SU-DHL-6 (cell line): ENCODE measurements at regions not wholly inside any gene's neighbourhood (a gene's known extent, or its start where the extent isn't known, plus 50 kb on each side); places are given as distances from the start of the nearest gene placed in this dataset.

Source experiments
- EZH2phosphoT487 ChIP-seq: fragments of 200-600 bp; sonication (generic), shearing (Covaris generic); conservative IDR thresholded peaks from 2 replicates; pipeline ENCODE4 v1.6.1; 2018; ENCODE audit warnings: mild to moderate bottlenecking, antibody characterized with exemption, low read length, moderate library complexity, mixed read lengths
- TF ChIP-seq, protein P1 (sequence below): fragments of 200-600 bp; sonication (generic); IDR thresholded peaks from one replicate; pipeline ENCODE4 v1.5.1; 2017; ENCODE audit warnings: antibody characterized with exemption, mild to moderate bottlenecking, low read length, moderate library complexity; ENCODE audit not compliant: insufficient read depth, poor library complexity, severe bottlenecking

DNA sequence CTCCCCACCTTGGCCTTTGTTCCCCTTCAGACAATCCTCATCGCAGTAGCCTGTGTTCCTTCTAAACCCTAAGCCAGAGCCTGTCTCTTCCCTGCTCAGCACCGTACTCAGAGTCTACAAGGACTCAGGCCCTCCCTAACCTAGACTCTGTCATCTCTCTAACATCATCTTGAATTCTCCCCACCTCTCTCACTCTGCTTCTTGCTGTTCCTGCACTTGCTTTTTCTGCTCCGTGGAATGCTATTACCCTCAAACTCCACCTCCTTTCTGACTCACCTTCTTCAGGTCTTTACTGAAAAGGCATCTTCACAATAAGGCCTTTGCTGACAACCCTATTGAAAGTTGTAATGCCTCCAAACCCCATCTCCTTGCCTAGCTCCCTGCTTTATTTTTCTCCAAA, 141.0 kb downstream of the DKK1 start:
- TF ChIP-seq, protein P1, sequence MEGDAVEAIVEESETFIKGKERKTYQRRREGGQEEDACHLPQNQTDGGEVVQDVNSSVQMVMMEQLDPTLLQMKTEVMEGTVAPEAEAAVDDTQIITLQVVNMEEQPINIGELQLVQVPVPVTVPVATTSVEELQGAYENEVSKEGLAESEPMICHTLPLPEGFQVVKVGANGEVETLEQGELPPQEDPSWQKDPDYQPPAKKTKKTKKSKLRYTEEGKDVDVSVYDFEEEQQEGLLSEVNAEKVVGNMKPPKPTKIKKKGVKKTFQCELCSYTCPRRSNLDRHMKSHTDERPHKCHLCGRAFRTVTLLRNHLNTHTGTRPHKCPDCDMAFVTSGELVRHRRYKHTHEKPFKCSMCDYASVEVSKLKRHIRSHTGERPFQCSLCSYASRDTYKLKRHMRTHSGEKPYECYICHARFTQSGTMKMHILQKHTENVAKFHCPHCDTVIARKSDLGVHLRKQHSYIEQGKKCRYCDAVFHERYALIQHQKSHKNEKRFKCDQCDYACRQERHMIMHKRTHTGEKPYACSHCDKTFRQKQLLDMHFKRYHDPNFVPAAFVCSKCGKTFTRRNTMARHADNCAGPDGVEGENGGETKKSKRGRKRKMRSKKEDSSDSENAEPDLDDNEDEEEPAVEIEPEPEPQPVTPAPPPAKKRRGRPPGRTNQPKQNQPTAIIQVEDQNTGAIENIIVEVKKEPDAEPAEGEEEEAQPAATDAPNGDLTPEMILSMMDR, result no peak
- no peak for TF ChIP-seq EZH2phosphoT487
